GM21390 (cell line): ENCODE measurements at regions not wholly inside any gene's neighbourhood (a gene's known extent, or its start where the extent isn't known, plus 50 kb on each side); places are given as distances from the start of the nearest gene placed in this dataset.

Source experiments
- ATAC-seq: cut with Tn5 transposase; IDR thresholded peaks from one replicate; pipeline ENCODE4 v1.9.1; 2021; ENCODE audit not compliant: unreplicated experiment

DNA sequence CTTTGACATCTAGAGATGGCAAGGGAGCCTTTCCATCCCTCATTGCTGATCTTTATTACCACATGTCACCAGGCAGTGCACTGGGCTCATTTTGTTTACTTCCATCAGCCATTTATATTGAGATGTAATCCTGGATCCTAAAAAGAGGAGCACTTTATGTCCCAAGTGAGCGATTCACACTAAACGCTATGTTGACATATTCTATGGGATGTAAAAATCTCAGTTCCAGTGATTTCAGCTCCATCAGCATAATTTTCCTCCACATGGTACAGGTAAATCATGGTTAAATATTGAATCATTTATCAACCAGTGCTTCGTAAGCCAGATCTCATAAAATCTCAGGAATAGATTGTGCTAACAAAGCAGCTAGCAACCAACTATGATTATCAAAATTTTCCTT is 634.8 kb upstream of the PLXNA2 start:
- no peak for ATAC-seq

DNA sequence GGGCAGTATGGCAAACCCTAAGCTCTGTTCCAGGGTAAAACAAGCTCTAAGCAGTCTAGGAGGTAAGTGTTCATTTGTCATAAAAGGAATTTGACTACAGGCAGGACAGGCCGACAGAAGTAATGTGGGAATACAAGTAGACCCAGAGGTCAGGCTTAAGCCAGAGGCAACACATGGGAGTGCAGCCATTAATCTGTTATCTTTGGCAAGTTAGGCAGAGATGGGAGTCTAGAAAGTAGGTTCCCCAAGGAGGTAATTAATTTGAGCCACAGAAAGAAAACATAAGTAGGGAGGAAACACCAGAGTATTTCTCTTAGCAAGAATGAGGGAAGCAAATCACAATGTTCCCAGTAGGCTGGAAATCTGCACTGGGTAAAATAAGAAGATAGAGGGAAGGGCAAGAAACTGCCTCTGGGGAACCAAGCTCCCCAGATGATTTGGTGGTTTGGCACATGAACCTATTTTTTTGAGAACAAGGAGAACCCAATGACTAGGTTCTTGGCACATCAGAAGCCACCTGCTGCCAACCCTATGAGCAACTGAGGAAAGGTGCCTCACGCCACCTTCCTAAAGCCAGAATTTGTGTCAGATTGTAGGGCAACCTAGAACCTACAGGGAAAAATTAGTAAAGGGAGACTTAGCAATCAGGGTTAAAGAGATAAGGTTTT is 636.4 kb upstream of the PLXNA2 start:
- no peak for ATAC-seq

DNA sequence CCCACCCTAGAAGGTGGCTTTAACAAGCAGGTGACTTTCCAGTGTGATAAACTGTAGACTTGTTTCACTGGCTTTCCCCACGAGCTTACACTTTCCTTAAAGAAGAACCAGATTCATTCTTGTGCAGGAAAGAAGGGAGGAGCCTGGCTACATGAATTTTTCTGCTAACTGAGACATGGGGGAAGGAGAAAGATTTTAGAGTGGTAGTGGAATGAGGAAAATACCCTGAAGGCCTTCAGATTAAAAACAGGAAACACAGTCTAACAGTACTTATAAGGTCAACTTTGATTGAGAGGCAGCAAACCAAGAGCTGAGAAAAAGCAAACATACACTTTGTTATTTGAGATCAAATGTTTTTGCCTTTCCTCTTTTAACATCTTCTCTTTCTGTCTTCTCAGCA is 640.9 kb upstream of the PLXNA2 start:
- ATAC-seq = no peak

DNA sequence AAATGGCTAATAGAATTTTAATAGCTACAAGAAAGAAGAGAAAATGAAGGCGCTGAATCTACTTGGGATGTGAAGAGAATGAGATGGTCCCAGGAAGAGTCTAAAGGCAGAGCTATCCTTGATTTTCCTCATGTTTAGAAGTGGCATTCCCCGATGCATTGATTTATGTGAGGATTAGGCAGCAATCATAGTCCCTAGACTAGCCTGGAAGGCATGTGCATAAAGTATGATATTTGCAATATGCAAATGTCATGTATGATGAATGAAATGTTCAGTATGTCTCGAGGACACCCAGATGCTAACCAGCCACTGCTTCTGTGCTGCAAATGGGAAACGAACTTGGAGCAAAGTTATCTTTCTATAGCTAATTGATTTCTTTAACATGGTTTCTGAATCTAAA is 641.5 kb upstream of the PLXNA2 start:
- no peak for ATAC-seq

DNA sequence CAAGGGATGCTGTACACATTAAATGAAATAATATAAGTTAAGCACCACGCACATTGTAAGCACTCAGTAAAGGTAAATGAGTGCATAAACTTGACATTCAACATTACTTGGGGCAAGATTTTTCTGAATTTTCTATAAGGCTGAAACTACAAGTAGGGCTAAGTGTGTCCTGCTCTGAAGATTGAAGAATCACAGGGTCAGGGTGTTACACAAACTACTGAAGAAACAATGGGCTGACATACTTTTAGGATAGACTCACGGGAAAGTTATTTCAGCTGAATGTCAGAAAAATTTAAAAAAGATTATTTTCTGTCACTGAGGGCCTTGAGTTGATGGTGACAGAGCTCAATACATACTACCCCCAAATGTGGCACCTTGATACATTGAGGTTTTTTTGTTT is 644.2 kb upstream of the PLXNA2 start:
- no peak for ATAC-seq

DNA sequence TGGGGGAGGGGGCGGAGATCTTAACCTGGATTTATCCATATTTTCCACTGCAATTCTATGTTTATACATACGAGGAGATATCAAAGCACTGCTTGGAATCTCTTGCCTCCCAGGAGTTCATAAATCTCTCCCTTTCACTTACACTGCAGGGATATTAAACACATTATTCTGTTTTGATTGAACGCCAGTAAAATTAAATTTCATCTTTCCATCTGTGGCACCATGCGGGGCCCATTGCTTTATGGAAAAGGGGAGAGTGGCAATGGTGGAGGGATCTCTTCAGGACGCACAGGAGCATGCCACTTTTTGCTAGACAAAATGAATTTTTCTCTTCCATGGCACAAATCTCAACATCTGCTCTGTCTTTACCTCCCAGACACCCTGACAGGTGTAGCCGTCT is 648.0 kb upstream of the PLXNA2 start:
- no peak for ATAC-seq

DNA sequence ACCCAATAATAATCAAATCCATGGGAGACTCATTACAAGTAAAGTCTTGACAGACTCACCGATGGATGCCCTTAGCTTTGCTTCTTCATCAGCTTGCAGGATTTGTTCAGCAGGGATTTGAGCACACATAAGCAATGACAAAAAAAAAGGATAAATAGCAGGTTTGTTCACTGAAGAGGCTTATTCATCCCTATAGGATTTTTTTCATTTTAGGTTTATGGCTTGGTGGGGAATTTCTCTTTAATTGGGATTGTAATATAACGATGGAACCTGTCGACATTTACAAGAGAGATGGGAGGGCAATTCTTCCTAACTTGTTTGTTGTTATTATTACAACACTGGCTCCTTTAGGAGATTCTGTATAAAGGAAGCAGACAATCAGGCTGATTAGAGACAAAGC is 649.1 kb upstream of the PLXNA2 start:
- no peak for ATAC-seq

DNA sequence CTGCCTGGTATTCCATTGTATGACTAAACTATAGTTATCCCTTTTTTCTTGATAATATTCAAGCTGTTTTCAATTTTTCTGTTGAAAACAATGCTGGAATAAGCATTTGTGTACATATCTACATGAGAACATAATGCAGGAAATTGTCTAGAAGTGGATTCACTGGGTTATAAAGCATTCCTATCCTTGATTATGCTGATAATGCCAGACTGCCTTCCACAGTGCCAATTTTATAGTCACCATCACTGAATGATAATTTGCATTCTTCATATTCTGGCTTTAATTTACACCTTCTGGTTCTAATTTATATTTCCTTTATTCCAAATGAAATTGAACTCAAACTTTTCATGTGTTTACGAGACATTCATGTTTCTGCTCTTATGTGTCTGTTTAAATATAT is 651.0 kb upstream of the PLXNA2 start:
- ATAC-seq = no peak

DNA sequence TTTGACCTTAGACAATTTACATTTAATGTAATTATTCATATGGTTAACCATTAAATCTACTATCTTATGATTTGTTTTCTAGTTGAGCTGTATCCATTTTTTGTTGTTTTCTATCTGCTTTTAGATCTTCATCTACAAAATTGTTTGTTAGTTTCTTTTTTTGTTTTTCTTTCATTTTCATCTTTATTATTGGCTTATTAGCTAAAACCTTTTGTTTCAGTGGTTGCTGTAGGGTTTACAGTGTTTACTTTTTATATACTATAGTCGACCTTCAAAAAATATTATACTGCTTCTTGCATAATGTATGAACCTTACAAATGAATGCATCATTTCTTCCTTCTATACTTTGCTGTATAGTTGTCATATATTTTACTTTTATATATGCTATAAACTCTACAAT is 651.6 kb upstream of the PLXNA2 start:
- ATAC-seq = no peak

DNA sequence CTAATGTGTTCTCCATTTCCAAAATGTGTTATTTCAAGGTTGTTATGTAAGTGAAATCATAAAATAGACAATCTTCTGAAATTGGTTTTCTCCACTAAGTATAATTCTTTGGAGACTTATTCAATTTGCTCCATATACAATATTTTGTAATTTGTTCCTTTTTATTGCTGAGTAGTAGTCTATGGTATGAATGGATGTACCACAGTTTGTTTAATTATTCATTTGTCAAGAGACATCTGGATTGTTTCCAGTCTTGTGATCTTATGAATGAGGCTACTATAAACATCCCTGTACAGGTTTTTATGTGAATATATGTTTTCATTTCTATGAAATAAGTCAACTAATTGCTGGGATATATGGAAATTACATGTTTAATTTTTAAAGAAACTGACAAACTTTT is 652.6 kb upstream of the PLXNA2 start:
- no peak for ATAC-seq

DNA sequence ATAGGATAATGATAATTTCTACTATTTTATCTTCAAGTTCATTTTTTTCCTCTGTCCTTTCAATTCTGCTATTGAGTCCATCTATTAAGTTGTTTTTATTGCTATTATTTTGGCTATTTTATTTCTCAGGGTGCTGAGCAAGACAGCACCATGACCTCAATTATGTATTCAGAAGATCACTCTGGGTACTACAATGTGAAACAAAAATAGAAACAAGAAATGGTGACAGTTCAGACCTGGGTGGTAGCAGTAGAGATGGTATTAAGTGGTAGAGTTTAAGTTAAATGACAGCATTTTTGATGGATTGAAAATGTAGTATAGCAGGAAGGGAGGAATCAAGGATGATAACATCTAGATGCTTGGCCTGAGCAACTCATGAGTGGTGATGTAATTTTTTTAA is 655.3 kb upstream of the PLXNA2 start:
- no peak for ATAC-seq

DNA sequence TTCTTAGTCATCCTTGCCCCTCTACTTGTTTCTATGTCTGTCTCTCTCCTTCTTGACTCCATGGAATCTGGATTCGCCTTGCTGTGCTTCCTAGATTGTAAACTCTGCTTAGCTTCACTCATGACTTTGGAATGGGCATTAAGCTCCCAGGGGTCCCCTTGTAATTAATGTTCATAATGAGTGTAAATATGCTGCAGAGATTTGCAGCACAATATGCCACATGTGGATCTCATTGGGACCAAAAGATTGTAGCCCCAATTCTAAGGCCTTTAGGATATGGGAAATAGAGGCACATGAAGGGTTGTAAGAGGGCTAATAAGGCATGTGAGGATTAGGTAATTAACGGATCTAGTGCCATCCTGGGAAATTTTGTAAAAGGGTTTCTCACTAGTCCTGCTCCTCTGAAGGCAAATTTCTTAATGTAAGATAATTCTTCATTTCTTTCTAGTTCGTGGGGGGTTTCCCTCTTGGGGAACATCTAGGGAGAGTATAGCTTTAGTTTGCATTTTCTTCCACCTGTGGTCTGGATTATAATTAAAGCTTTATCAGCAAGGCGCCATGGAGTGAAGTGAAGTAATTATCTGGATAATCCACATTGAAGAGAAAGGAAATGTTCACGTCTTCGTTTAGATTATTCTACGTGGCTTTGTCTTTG is 659.2 kb upstream of the PLXNA2 start:
- no peak for ATAC-seq

DNA sequence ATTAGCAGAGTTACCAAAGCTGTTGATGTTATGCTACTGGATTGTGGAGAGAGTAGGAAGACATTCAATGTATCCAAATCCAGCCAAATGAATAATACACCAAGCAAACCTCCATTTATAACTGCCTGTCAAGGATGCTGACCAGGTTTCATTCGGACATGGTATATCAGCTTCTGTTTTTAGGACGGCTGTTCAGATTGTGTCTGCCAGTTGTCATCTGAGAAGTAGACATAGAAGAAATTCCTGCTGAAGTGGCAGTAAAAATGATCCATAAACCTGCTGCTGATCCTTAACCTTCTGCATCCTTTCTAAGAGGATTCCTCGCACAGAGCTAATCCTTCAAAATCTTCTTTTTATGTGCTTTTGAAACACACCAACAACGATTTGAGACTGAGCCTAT is 663.6 kb upstream of the PLXNA2 start:
- ATAC-seq = no peak

DNA sequence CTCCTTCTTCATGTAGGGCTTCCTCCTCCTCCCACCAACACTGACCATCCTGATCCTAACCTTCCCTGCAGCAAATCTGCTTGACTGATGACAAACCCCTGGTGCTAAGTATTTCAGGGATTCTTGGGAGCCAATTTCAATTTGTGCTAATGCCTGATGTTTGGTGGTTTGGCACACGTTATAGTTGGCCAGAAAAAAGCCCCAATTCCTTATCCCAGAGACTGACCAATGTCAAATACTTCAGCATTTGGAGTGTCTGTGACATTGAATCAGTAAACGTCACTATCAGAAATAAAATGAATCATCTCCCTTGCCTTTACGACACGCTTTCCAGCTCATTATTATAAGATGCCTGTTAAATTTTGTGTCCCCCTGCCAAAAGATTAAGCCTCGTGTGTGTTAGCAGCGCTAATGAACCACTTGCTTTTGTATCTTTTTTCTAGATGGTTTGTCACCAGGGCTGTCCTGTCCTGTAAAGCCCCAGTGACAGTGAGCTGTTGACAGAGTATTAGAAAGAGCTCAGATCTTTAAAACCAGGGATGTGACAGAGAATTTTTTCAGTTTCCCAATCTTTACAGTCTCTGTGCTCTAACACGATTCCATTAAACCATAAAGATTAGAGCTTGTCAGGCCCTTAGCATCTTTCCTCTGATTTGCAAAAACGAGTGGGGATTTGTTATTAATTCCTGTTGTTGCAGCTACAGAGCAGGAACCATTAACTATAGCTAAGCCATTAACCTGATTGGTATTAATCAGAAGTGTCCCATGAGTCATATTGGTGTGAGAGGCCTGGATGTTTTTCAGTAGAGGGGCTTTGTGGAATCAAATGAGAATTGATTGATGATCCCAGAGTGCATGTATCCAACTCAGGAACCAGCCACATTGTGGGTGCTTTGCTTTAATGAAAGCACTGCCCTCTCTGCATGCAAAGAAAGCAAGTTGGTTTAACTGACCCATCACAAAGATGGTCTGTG is 665.1 kb upstream of the PLXNA2 start:
- ATAC-seq = no peak

DNA sequence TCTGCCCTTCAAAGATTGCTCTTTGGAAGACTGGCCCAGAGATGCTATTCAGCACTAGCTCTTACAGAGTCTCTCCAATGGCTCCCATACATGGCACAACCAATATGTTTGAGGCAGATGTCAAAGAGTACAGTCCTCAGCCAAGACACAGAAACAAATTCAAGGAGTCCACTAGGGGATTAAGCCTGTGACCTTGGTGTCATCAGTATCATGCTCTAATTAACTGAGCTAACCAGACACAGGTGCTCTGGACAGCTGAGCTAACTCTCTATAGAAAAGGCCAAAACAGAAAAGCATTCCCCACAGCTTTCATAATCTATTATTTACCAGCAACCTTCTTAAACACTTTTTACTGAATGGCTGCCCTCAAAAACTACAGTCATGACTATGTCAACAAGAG is 666.0 kb upstream of the PLXNA2 start:
- ATAC-seq = no peak

DNA sequence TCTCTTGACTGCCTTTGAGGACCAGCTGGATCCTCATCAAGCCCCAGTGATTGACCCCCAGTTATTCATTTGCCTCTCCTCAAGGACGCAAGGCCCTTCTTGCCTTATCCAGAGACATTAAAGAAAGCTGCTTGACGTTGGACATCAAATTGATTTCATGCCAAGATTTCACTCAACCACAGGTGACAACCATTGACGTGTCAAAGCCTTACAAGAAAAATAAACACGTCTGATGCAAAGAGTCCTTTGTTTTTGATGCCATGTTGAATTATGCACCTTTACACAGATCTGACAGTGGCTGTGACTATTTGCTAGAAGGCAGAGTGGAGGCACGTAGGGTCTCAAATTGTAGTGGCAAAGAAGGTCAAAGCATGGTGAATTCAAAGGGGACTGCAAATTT is 666.2 kb upstream of the CAMK1G start:
- no peak for ATAC-seq

DNA sequence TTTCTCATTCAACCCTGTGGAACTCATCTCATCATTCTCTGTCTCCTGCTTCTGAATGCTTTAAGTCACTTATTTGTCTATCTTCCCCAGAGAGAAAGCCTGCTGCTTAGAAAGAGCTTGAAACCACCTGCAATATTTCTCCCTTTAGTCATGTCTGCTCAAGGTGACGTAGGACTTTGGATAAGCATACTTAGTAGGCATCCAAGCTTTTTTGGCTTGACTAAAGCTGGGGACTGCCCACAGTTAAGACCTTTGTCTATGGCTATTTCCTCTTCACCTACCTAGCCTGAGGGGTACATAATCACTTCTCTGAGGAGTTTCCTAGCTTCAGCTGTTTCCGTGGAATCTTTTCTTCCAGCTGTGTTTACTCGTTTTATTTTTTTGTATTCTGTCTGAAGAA is 665.8 kb upstream of the CAMK1G start:
- no peak for ATAC-seq

DNA sequence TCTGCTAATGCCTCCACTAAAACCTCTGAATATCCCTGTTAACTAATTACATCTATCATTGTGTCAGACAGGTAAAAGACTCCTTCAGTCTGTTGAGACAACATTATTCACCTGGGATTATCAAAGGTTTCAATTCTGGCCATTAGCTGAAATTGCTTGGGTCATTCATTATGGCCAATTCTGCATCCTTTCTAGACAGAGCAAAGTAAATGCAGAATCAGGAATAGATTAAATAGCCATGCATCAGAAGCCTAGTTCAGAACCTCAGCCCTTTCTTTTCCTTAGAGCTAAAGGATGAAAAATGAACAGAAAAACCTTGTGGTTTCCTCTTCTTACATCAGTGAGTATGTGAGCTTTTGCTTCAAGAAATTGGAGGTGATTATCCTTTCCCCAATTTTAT is 665.4 kb upstream of the CAMK1G start:
- ATAC-seq = no peak

DNA sequence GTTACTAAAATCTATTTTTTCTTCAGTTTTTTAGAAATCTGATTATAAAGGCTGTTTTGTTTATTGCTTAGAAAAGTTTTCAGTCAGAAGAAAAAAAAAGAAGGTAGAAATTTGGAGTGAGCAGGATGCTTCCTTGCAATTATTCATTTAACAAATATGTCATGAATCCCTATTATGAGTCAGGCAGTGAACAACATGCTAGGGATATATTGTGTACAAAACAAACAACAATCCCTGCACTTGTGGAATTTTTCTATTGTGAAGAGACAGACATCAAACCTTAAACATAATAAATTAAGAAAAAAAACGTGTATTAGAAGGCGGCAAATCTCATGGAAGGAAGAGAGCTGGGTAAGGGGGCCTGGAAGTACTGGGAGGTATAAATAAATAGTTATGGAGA is 664.1 kb upstream of the CAMK1G start:
- ATAC-seq = no peak

DNA sequence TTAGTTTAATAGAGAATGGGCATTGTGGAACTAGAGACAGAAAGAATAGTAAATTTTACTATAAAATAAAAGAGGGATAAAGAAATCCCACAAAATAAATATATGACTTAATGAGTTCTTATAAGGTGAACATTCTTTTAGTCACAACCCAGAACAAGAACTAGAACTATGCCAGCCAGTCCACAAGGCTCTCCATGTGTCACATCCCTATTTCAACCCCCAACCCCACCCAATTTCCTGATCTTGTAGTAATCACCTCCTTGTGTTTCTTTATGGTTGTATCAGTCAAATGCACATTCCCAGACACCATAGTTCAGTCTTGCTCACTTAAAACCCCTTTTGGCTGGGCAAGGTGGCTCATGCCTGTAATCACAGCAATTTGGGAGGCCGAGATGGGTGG is 662.3 kb upstream of the CAMK1G start:
- ATAC-seq = no peak

DNA sequence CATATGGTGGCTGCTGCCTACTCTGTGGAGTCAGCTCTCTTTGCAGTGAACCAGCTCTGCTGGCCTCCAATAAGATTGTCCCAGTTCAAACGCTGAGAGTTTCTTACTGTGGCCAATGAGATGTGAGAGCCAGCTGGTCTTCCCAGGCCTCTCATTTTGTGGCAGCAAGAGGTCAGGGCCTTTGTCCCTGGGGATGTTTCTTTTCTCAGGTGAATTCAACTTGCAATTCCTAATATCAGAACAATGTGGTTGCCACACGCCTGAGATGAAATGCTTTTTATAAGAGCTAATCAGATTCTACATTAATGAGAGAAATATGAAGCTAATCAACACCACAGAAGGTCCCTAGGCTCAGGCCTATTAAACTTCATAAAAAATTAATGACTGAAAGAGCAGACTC is 660.1 kb upstream of the CAMK1G start:
- no peak for ATAC-seq
